ENCODE measurements at regions not wholly inside any gene's neighbourhood (a gene's known extent, or its start where the extent isn't known, plus 50 kb on each side); places are given as distances from the start of the nearest gene placed in this dataset.

- POLR2A ChIA-PET (ENCODE audit: unreplicated experiment), result no interaction called here
- Histone ChIP-seq H2AFZ (ENCODE audit: low read length) (no peak overlapping the region), H3K27ac (ENCODE audit: low read length) (no peak overlapping the region), H3K9me2 (replicated peaks; ENCODE audit: low read length) (no peaks in the 10 kb centered on the region), H4K20me1 (ENCODE audit: low read length) (no peaks in the 10 kb centered on the region), H3K4me3 (ENCODE audit: low read length) (no peak overlapping the region), H3K4me2 (ENCODE audit: low read length) (no peak overlapping the region), H3K9ac (ENCODE audit: low read length) (no peak overlapping the region), H3K4me1 (ENCODE audit: insufficient read depth, low read length) (peaks cover 6% of the 10 kb centered on the region; the same call in 1 of the 2 replicates), H3K79me2 (ENCODE audit: low read length) (no peaks in the 10 kb centered on the region), H3K9me3 (ENCODE audit: low read length) (no peaks in the 10 kb centered on the region), H3K27me3 (ENCODE audit: low read length) (no peaks in the 10 kb centered on the region), H3K36me3 (ENCODE audit: low read depth, low read length) (no peaks in the 10 kb centered on the region), H3F3A (ENCODE audit: low read length, unreplicated experiment) (no peaks in the 10 kb centered on the region)
- DNase-seq (no peak), ATAC-seq (no peak)
- intact Hi-C loops (cut with micrococcal nuclease), result no loop called here
- CTCF ChIA-PET, result no interaction called here
- BruUV-seq (replicated peaks), result no TSS peak
- no peak for TF ChIP-seq EZH2 (IDR thresholded peaks at IDR 0.05; ENCODE audit: low read length, unreplicated experiment)
- no peak for TF ChIP-seq EZH2phosphoT487 (IDR thresholded peaks at IDR 0.05; ENCODE audit: borderline replicate concordance, low read length)
- TF ChIP-seq CTCF (conservative IDR thresholded peaks at IDR 0.05; ENCODE audit: low read depth, low read length), result no peak
Observed at GRCh38 chr20:56730003-56730402, 100.9 kb downstream of the TFAP2C start.

GRCh38 chr20:56730996-56731395 lies 101.9 kb downstream of the TFAP2C start:
- no peak overlapping the region for H3K27ac ChIP-seq (ENCODE audit: low read length)
- no peaks in the 10 kb centered on the region for H3K9me3 ChIP-seq (ENCODE audit: low read length)
- no peak overlapping the region for H3K9ac ChIP-seq (ENCODE audit: low read length)
- TF ChIP-seq EZH2phosphoT487 (IDR thresholded peaks at IDR 0.05; ENCODE audit: borderline replicate concordance, low read length) (no peak), CTCF (conservative IDR thresholded peaks at IDR 0.05; ENCODE audit: low read depth, low read length) (no peak), EZH2 (IDR thresholded peaks at IDR 0.05; ENCODE audit: low read length, unreplicated experiment) (no peak)
- no peaks in the 10 kb centered on the region for H3K27me3 ChIP-seq (ENCODE audit: low read length)
- ATAC-seq (no peak), DNase-seq (no peak)
- no peak overlapping the region for H3K4me3 ChIP-seq (ENCODE audit: low read length)
- no peaks in the 10 kb centered on the region for H3K36me3 ChIP-seq (ENCODE audit: low read depth, low read length)
- POLR2A ChIA-PET (ENCODE audit: unreplicated experiment), result no interaction called here
- H3F3A ChIP-seq (ENCODE audit: low read length, unreplicated experiment), result no peaks in the 10 kb centered on the region
- intact Hi-C loops (cut with micrococcal nuclease), result no loop called here
- H3K4me2 ChIP-seq (ENCODE audit: low read length), result no peak overlapping the region
- BruUV-seq (replicated peaks), result no TSS peak
- H3K4me1 ChIP-seq (ENCODE audit: insufficient read depth, low read length), result peaks cover 6% of the 10 kb centered on the region; the same call in 1 of the 2 replicates
- H2AFZ ChIP-seq (ENCODE audit: low read length), result no peak overlapping the region
- H3K79me2 ChIP-seq (ENCODE audit: low read length), result no peaks in the 10 kb centered on the region
- CTCF ChIA-PET, result no interaction called here
- H3K9me2 ChIP-seq (replicated peaks; ENCODE audit: low read length), result no peaks in the 10 kb centered on the region
- H4K20me1 ChIP-seq (ENCODE audit: low read length), result no peaks in the 10 kb centered on the region

- Histone ChIP-seq H2AFZ (ENCODE audit: low read length) (no peak overlapping the region), H3K27me3 (ENCODE audit: low read length) (no peaks in the 10 kb centered on the region), H3K9ac (ENCODE audit: low read length) (no peak overlapping the region), H3K9me2 (replicated peaks; ENCODE audit: low read length) (no peaks in the 10 kb centered on the region), H3K4me1 (ENCODE audit: insufficient read depth, low read length) (peaks cover 6% of the 10 kb centered on the region; the same call in 1 of the 2 replicates), H3K9me3 (ENCODE audit: low read length) (no peaks in the 10 kb centered on the region), H3K27ac (ENCODE audit: low read length) (no peak overlapping the region), H3K4me2 (ENCODE audit: low read length) (no peak overlapping the region), H3K36me3 (ENCODE audit: low read depth, low read length) (no peaks in the 10 kb centered on the region), H4K20me1 (ENCODE audit: low read length) (no peaks in the 10 kb centered on the region), H3K4me3 (ENCODE audit: low read length) (no peak overlapping the region), H3K79me2 (ENCODE audit: low read length) (no peaks in the 10 kb centered on the region), H3F3A (ENCODE audit: low read length, unreplicated experiment) (no peaks in the 10 kb centered on the region)
- POLR2A ChIA-PET (ENCODE audit: unreplicated experiment), result no interaction called here
- intact Hi-C loops (cut with micrococcal nuclease), result no loop called here
- BruUV-seq (replicated peaks), result no TSS peak
- TF ChIP-seq CTCF (conservative IDR thresholded peaks at IDR 0.05; ENCODE audit: low read depth, low read length), result no peak
- TF ChIP-seq EZH2phosphoT487 (IDR thresholded peaks at IDR 0.05; ENCODE audit: borderline replicate concordance, low read length), result no peak
- no peak for TF ChIP-seq EZH2 (IDR thresholded peaks at IDR 0.05; ENCODE audit: low read length, unreplicated experiment)
- CTCF ChIA-PET, result no interaction called here
- ATAC-seq (no peak; the same call in 1 of the 2 replicates), DNase-seq (no peak)
Observed at GRCh38 chr20:56731476-56731875, 102.4 kb downstream of the TFAP2C start.

All from PC-3 (cell line).